Smooth muscle cell (in vitro differentiated cells): ENCODE measurements at regions not wholly inside any gene's neighbourhood (a gene's known extent, or its start where the extent isn't known, plus 50 kb on each side); places are given as distances from the start of the nearest gene placed in this dataset.

Experiments used
- DNase-seq: peaks from one replicate; lab custom pipeline; 2025; ENCODE audit not compliant: unreplicated experiment; lab: John Stamatoyannopoulos, UW
- H2AFZ ChIP-seq: fragments of 200-600 bp; sonication (generic); 2 replicates; pipeline ENCODE4 v1.6.0; 2016; ENCODE audit warnings: antibody characterized with exemption, low read depth, mild to moderate bottlenecking
- H3F3A ChIP-seq: fragments of 200-600 bp; sonication (generic); 2 replicates; pipeline ENCODE4 v1.6.0; 2017; ENCODE audit warnings: antibody characterized with exemption, low read depth
- H3K27ac ChIP-seq: fragments of 200-600 bp; sonication (generic); 2 replicates; pipeline ENCODE4 v1.5.1; 2016; ENCODE audit warnings: low read depth, mild to moderate bottlenecking
- H3K27me3 ChIP-seq: fragments of 200-600 bp; sonication (generic); 2 replicates; pipeline ENCODE4 v1.6.1; 2016; ENCODE audit warnings: low read depth, mild to moderate bottlenecking
- H3K36me3 ChIP-seq: fragments of 200-600 bp; sonication (generic); 2 replicates; pipeline ENCODE4 v1.5.1; 2016; ENCODE audit warnings: low read depth
- H3K4me1 ChIP-seq: fragments of 200-600 bp; sonication (generic); 2 replicates; pipeline ENCODE4 v1.5.1; 2016; ENCODE audit warnings: low read depth
- H3K4me2 ChIP-seq: fragments of 200-600 bp; sonication (generic); 2 replicates; pipeline ENCODE4 v1.6.0; 2016; ENCODE audit warnings: mild to moderate bottlenecking
- H3K4me3 ChIP-seq: fragments of 200-600 bp; sonication (generic); 2 replicates; pipeline ENCODE4 v1.5.1; 2016; ENCODE audit warnings: mild to moderate bottlenecking
- H3K79me2 ChIP-seq: fragments of 200-600 bp; sonication (generic); 2 replicates; pipeline ENCODE4 v1.6.0; 2016; ENCODE audit warnings: low read depth, mild to moderate bottlenecking
- H3K9ac ChIP-seq: fragments of 200-600 bp; sonication (generic); 2 replicates; pipeline ENCODE4 v1.6.0; 2016; ENCODE audit warnings: low read depth
- H3K9me3 ChIP-seq: fragments of 200-600 bp; sonication (generic); replicated peaks from 2 replicates; pipeline ENCODE4 v1.5.1; 2016; ENCODE audit warnings: low read depth
- H4K20me1 ChIP-seq: fragments of 200-600 bp; sonication (generic); 2 replicates; pipeline ENCODE4 v1.6.0; 2016; ENCODE audit warnings: low read depth
- WGBS: methylation state at CpG from one replicate; pipeline ENCODE4 v1.1.7; 2016; ENCODE audit warnings: low lambda C conversion rate; 5-methylcytosine and 5-hydroxymethylcytosine counted together
- TF ChIP-seq, protein P1 (sequence below): fragments of 200-600 bp; sonication (generic); IDR thresholded peaks from 2 replicates; pipeline ENCODE4 v1.5.1; 2017; ENCODE audit warnings: borderline replicate concordance, mild to moderate bottlenecking, antibody characterized with exemption; ENCODE audit not compliant: insufficient read depth, poor library complexity, severe bottlenecking

DNA sequence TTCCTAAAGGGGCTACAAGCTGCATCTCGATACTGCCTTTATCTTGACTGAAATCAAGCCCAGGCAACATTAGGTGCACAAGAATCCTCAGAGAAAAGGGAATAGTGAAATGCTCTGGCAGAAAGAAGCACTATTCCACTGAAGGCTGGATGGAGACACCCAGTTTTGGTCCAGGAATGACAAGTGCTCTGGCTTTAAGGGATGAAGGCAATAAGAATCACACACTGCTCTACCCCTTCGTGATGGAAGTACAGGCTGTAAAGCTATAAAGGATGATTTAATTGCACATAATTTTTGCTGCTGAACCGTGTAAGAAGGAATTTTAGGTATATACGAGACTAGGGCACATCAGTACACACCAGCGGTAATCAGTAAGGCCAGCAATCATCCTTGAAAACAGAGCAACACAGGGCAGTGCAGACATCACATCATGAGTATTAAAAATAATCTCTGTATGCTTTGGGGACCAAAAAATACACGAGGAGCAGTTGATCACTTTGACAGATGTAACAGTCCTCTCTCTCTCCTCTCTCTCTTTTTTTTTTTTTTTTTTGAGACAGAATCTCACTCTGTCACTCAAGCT is 414.6 kb upstream of the TBL1XR1 start:
- Histone ChIP-seq H3K4me3 (no peak overlapping the region), H3F3A (no peaks in the 10 kb centered on the region), H3K4me1 (peaks cover 6% of the 10 kb centered on the region), H3K27me3 (no peaks in the 10 kb centered on the region), H2AFZ (no peak overlapping the region), H3K79me2 (no peaks in the 10 kb centered on the region), H3K4me2 (no peak overlapping the region), H3K9ac (no peak overlapping the region), H3K36me3 (no peaks in the 10 kb centered on the region), H3K27ac (no peak overlapping the region), H3K9me3 (no peaks in the 10 kb centered on the region), H4K20me1 (no peaks in the 10 kb centered on the region)
- TF ChIP-seq, protein P1, sequence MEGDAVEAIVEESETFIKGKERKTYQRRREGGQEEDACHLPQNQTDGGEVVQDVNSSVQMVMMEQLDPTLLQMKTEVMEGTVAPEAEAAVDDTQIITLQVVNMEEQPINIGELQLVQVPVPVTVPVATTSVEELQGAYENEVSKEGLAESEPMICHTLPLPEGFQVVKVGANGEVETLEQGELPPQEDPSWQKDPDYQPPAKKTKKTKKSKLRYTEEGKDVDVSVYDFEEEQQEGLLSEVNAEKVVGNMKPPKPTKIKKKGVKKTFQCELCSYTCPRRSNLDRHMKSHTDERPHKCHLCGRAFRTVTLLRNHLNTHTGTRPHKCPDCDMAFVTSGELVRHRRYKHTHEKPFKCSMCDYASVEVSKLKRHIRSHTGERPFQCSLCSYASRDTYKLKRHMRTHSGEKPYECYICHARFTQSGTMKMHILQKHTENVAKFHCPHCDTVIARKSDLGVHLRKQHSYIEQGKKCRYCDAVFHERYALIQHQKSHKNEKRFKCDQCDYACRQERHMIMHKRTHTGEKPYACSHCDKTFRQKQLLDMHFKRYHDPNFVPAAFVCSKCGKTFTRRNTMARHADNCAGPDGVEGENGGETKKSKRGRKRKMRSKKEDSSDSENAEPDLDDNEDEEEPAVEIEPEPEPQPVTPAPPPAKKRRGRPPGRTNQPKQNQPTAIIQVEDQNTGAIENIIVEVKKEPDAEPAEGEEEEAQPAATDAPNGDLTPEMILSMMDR, result no peak
- DNase-seq, result no peak
- WGBS, result 72% methylated on average over 6 of the region's 6 CpGs

DNA sequence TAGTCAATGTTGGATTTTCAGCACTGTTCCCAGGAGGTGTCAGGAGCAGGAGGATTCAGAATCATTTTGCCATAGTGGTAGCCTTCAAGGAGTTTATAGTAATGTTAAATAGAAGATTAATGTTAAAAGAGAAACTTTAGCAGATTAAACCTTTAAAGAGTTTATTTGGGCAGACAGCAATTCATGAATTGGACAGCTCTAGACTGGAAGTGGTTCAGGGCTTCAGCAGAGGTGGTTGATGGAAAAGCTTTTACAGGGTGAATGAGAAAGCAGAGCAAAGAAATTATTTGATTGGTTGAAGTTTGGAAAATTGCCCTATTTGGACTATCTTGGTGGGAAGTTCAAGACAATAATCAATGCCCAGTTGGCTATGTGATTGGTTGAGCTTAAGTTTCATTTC is 416.6 kb upstream of the TBL1XR1 start:
- Histone ChIP-seq H3K27ac (no peak overlapping the region), H3K36me3 (no peaks in the 10 kb centered on the region), H3K79me2 (no peaks in the 10 kb centered on the region), H3K4me1 (peaks cover 6% of the 10 kb centered on the region), H3F3A (no peaks in the 10 kb centered on the region), H2AFZ (no peak overlapping the region), H3K4me2 (no peak overlapping the region), H3K9me3 (no peaks in the 10 kb centered on the region), H4K20me1 (no peaks in the 10 kb centered on the region), H3K9ac (no peak overlapping the region), H3K27me3 (no peaks in the 10 kb centered on the region), H3K4me3 (no peak overlapping the region)
- TF ChIP-seq, protein P1, result no peak
- DNase-seq, result no peak

DNA sequence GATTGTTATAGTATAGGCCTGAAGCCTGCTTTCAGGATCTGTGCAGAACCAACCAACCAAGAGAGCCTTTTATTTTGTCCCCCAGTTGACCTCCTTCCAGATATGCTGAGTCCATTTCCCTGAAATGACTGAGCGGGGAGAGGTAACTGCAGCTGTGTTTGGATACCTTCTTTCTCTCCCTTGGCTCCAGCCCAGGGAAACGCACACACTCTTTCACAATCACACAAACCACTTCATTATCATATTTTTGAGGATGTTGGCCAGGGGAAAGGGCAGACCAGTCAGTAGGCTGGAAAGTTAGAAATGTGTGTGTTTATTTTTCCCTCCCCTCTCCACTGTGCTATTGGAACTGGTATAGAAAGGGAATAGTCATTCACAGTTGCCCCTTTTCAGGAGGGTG is 417.7 kb upstream of the TBL1XR1 start:
- TF ChIP-seq, protein P1, result no peak
- Histone ChIP-seq H3K4me3 (no peak overlapping the region), H2AFZ (no peak overlapping the region), H3K4me1 (peaks cover 6% of the 10 kb centered on the region), H3K9ac (no peak overlapping the region), H3K79me2 (no peaks in the 10 kb centered on the region), H3K27ac (no peak overlapping the region), H3K4me2 (no peak overlapping the region), H3K27me3 (no peaks in the 10 kb centered on the region), H3K36me3 (no peaks in the 10 kb centered on the region), H4K20me1 (no peaks in the 10 kb centered on the region), H3F3A (no peaks in the 10 kb centered on the region), H3K9me3 (no peaks in the 10 kb centered on the region)
- 52% methylated on average over 2 of the region's 2 CpGs for WGBS
- no peak for DNase-seq
